ENCODE measurements at regions not wholly inside any gene's neighbourhood (a gene's known extent, or its start where the extent isn't known, plus 50 kb on each side); places are given as distances from the start of the nearest gene placed in this dataset.

- POLR2A ChIA-PET: no interaction called here
- Histone ChIP-seq H3K9me3 (replicated peaks; ENCODE audit: control insufficient read depth, insufficient read depth, low read length) (no peaks in the 10 kb centered on the region), H3K27me3 (ENCODE audit: control insufficient read depth in 2 of 2, insufficient read depth in 2 of 2, low read length in 2 of 2) (no peaks in the 10 kb centered on the region), H3K9me1 (replicated peaks; ENCODE audit: control insufficient read depth, extremely low read depth, insufficient read depth, low read length) (no peaks in the 10 kb centered on the region), H3K4me3 (replicated peaks in 1 of 3; ENCODE audit: insufficient read depth in 1 of 3, low read depth in 1 of 3, low read length in 3 of 3) (no peak overlapping the region), H3K4me1 (ENCODE audit: control insufficient read depth, extremely low read depth, insufficient read depth, low read length) (no peaks in the 10 kb centered on the region), H4K20me1 (replicated peaks; ENCODE audit: control insufficient read depth, extremely low read depth, insufficient read depth, low read length) (no peaks in the 10 kb centered on the region), H3K36me3 (ENCODE audit: control insufficient read depth in 2 of 2, extremely low read depth in 1 of 2, insufficient read depth in 2 of 2, low read length in 2 of 2) (no peaks in the 10 kb centered on the region), H3K4me2 (ENCODE audit: insufficient read depth, low read length) (no peak overlapping the region), H3K27ac (ENCODE audit: insufficient read depth, low read depth, low read length) (no peak overlapping the region), H2AFZ (ENCODE audit: low read depth, low read length) (no peak overlapping the region), H3K9ac (replicated peaks; ENCODE audit: extremely low read depth, insufficient read depth, low read length) (no peak overlapping the region), H3K79me2 (ENCODE audit: control insufficient read depth, insufficient read depth, low read length) (no peaks in the 10 kb centered on the region)
- DNase-seq (ENCODE audit: low read depth, low spot score) (no peak), FAIRE-seq (no peak)
- TF ChIP-seq EZH2 (IDR thresholded peaks at IDR 0.05; ENCODE audit: borderline replicate concordance, low read depth, low read length, severe bottlenecking) (no peak), CTCF (IDR thresholded peaks at IDR 0.05; ENCODE audit: extremely low read depth in 1 of 2, insufficient read depth in 1 of 2, low read depth in 1 of 2, low read length in 2 of 2) (no peak), MAX (IDR thresholded peaks at IDR 0.05; ENCODE audit: insufficient read depth, insufficient read length) (no peak), MYC (IDR thresholded peaks at IDR 0.05; ENCODE audit: low read depth, low read length) (no peak), POLR2AphosphoS5 (IDR thresholded peaks at IDR 0.05; ENCODE audit: insufficient read depth, low read depth, low read length) (no peak), JUN (IDR thresholded peaks at IDR 0.05; ENCODE audit: borderline replicate concordance, insufficient read depth, insufficient read length, low read depth) (no peak), FOS (IDR thresholded peaks at IDR 0.05; ENCODE audit: borderline replicate concordance, insufficient read depth, low read length) (no peak), POLR2A (IDR thresholded peaks at IDR 0.05; ENCODE audit: low read depth, low read length) (no peak), GATA2 (IDR thresholded peaks at IDR 0.05; ENCODE audit: insufficient read depth, insufficient read length, low read depth, low read length) (no peak)
- intact Hi-C loops (cut with micrococcal nuclease) (no loop called here), dilution Hi-C loops (cut with MboI; ENCODE audit: extremely low pct_ligation_motif_present, low sequenced_read_pairs) (no loop called here)
- CTCF ChIA-PET: no interaction called here
- BruUV-seq (replicated peaks): no TSS peak
These were observed 884.3 kb upstream of the TSPY4 start for GRCh38 chrY:8452963-8453362.

Data from endothelial cell of umbilical vein (primary cell).